HL-60 (cell line): ENCODE measurements at regions not wholly inside any gene's neighbourhood (a gene's known extent, or its start where the extent isn't known, plus 50 kb on each side); places are given as distances from the start of the nearest gene placed in this dataset.

Experiments
- CTCF ChIP-seq: IDR thresholded peaks from one replicate; pipeline ENCODE4 v1.5.1; 2011; ENCODE audit warnings: low read length, control low read depth, inconsistent platforms; ENCODE audit not compliant: insufficient read depth
- GABPA ChIP-seq: IDR thresholded peaks from 2 replicates; pipeline ENCODE4 v1.6.1; 2012; ENCODE audit warnings: low read depth
- POLR2AphosphoS5 ChIP-seq: IDR thresholded peaks from 2 replicates; pipeline ENCODE4 v1.6.1; 2012; ENCODE audit warnings: low read depth
- REST ChIP-seq: IDR thresholded peaks from 2 replicates; pipeline ENCODE4 v1.6.1; 2012; ENCODE audit warnings: low read depth; ENCODE audit not compliant: insufficient replicate concordance

- TF ChIP-seq CTCF = no peak
- no peak for TF ChIP-seq GABPA
- TF ChIP-seq REST = no peak
- TF ChIP-seq POLR2AphosphoS5 = no peak
Measured at GRCh38 chr6:139518556-139519091, 144.2 kb upstream of the CITED2 start.
